Loucy (cell line): ENCODE measurements at regions not wholly inside any gene's neighbourhood (a gene's known extent, or its start where the extent isn't known, plus 50 kb on each side); places are given as distances from the start of the nearest gene placed in this dataset.

Experiments
- EZH2phosphoT487 ChIP-seq: fragments of 200-600 bp; IDR thresholded peaks from 2 replicates; pipeline ENCODE4 v1.6.1; 2018; ENCODE audit warnings: antibody characterized with exemption, mild to moderate bottlenecking, moderate library complexity, borderline replicate concordance
- TF ChIP-seq, protein P1 (sequence below): fragments of 200-600 bp; sonication (generic); conservative IDR thresholded peaks from 2 replicates; pipeline ENCODE4 v1.5.1; 2014; ENCODE audit warnings: mild to moderate bottlenecking, antibody characterized with exemption, low read length

DNA sequence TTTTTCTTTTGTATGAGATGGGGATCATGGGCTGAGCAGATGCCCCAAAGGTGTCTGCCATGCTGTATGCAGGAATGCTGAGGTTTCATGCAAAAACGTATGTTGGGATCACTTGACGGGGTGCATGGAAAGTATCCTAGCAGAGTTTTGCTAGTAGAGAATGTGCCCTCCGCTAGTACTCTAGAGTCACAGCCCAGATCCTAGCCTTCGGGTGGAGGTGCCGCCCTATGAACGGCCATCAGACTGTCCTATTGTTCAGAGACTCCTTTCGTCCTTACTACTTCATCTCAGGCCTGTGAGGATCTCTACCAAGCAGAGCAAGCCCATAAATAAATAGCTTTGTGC lies 69.6 kb upstream of the SPATA31E1 start:
- no peak for TF ChIP-seq EZH2phosphoT487
- TF ChIP-seq, protein P1, sequence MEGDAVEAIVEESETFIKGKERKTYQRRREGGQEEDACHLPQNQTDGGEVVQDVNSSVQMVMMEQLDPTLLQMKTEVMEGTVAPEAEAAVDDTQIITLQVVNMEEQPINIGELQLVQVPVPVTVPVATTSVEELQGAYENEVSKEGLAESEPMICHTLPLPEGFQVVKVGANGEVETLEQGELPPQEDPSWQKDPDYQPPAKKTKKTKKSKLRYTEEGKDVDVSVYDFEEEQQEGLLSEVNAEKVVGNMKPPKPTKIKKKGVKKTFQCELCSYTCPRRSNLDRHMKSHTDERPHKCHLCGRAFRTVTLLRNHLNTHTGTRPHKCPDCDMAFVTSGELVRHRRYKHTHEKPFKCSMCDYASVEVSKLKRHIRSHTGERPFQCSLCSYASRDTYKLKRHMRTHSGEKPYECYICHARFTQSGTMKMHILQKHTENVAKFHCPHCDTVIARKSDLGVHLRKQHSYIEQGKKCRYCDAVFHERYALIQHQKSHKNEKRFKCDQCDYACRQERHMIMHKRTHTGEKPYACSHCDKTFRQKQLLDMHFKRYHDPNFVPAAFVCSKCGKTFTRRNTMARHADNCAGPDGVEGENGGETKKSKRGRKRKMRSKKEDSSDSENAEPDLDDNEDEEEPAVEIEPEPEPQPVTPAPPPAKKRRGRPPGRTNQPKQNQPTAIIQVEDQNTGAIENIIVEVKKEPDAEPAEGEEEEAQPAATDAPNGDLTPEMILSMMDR, result no peak
